GM23248 (cell line): ENCODE measurements at regions not wholly inside any gene's neighbourhood (a gene's known extent, or its start where the extent isn't known, plus 50 kb on each side); places are given as distances from the start of the nearest gene placed in this dataset.

ENCODE experiments used
- EZH2 ChIP-seq: fragments of 200-600 bp; sonication (generic); IDR thresholded peaks from 2 replicates; pipeline ENCODE4 v1.6.1; 2018; ENCODE audit warnings: antibody characterized with exemption, mild to moderate bottlenecking; ENCODE audit not compliant: insufficient read depth, poor library complexity, severe bottlenecking
- EZH2phosphoT487 ChIP-seq: fragments of 200-600 bp; sonication (generic); IDR thresholded peaks from 2 replicates; pipeline ENCODE4 v1.6.1; 2018; ENCODE audit warnings: antibody characterized with exemption, moderate library complexity, mild to moderate bottlenecking, low read depth; ENCODE audit not compliant: insufficient read depth

- TF ChIP-seq EZH2phosphoT487 = no peak
- no peak for TF ChIP-seq EZH2
These were observed 128.4 kb upstream of the JAG1 start for GRCh38 chr20:10802236-10802635.
